HepG2 (cell line): ENCODE measurements at regions not wholly inside any gene's neighbourhood (a gene's known extent, or its start where the extent isn't known, plus 50 kb on each side); places are given as distances from the start of the nearest gene placed in this dataset.

ENCODE experiments used
- ATAC-seq: fragments of 200-7000 bp; cut with Tn5 transposase; 3 replicates; pipeline ENCODE4 v1.9.1; 2020; ENCODE audit warnings: mild to moderate bottlenecking, moderate library complexity
- BruUV-seq: library from RNA; stranded (reverse); fragments of 400-500 nt; replicated peaks from 2 replicates; lab custom pipeline; 2021; lab: Mats Ljungman, UMichigan
- CTCF ChIA-PET: fragments of 300-600 bp; formaldehyde crosslinking; extraction: SDS; loops from one replicate; lab custom pipeline; 2021; ENCODE audit warnings: low total read pairs, inconsistent platforms, low intra/inter-chr PET ratio; lab: Yijun Ruan, JAX
- POLR2A ChIA-PET: fragments of 350-600 bp; sonication (Branson Sonifier 250); formaldehyde crosslinking; loops from one replicate; lab custom pipeline; 2020; ENCODE audit warnings: antibody characterized with exemption, inconsistent platforms; lab: Yijun Ruan, JAX
- DNase-seq: peaks from one replicate; pipeline ENCODE4 v3.0.0-alpha.2; 2015; ENCODE audit warnings: low spot score
- FAIRE-seq: peaks from 3 replicates; lab custom pipeline; 2011; peaks lifted over from hg19 to GRCh38; lab: Jason Lieb, UNC
- H2AFZ ChIP-seq: one replicate; pipeline ENCODE4 v1.6.1; 2011; ENCODE audit warnings: low read length, inconsistent platforms
- H3K27ac ChIP-seq: fragments of 300-600 bp; 3 replicates; pipeline ENCODE4 v1.8.0; 2011; ENCODE audit warnings: mixed run types, mild to moderate bottlenecking, mixed read lengths, low read length, inconsistent platforms; ENCODE audit not compliant: insufficient read depth; ENCODE audit errors: extremely low read length
- H3K27me3 ChIP-seq, 2 experiments: fragments of 200-600 bp in 1 of 2; 2 replicates in 1 of 2; 3 replicates in 1 of 2; pipeline versions ENCODE4 v1.6.0 to v1.8.0; 2011; ENCODE audit warnings: low read length in 2 of 2, mild to moderate bottlenecking in 2 of 2, moderate library complexity in 2 of 2, inconsistent platforms in 1 of 2; ENCODE audit not compliant: insufficient read depth in 2 of 2, control insufficient read depth in 1 of 2
- H3K36me3 ChIP-seq, 2 experiments: fragments of 200-600 bp in 1 of 2; replicated peaks in 1 of 2; 2 replicates in 1 of 2; 3 replicates in 1 of 2; pipeline versions ENCODE4 v1.5.1 to v1.8.0; 2011; ENCODE audit warnings: low read length in 2 of 2, inconsistent platforms in 1 of 2; ENCODE audit not compliant: insufficient read depth in 2 of 2, control insufficient read depth in 1 of 2
- H3K4me1 ChIP-seq: 2 replicates; pipeline ENCODE4 v1.5.1; 2012; ENCODE audit warnings: low read length, inconsistent platforms; ENCODE audit not compliant: insufficient read depth
- H3K4me2 ChIP-seq: 2 replicates; pipeline ENCODE4 v1.6.0; 2011; ENCODE audit warnings: low read depth, low read length, inconsistent platforms
- H3K4me3 ChIP-seq, 3 experiments: fragments of 200-600 bp in 1 of 3; sonication (generic), shearing (Covaris generic) in 1 of 3; replicated peaks in 1 of 3; 2 replicates each; pipeline ENCODE4 v1.5.1; 2011 to 2016; ENCODE audit warnings: low read length in 3 of 3, inconsistent platforms in 2 of 3, low read depth in 2 of 3, mild to moderate bottlenecking in 2 of 3, control low read depth in 1 of 3, mixed read lengths in 1 of 3; ENCODE audit not compliant: insufficient read depth in 1 of 3
- H3K79me2 ChIP-seq: one replicate; pipeline ENCODE4 v1.6.1; 2011; ENCODE audit warnings: low read length, inconsistent platforms; ENCODE audit not compliant: insufficient read depth
- H3K9ac ChIP-seq: 2 replicates; pipeline ENCODE4 v1.6.0; 2011; ENCODE audit warnings: mild to moderate bottlenecking, low read depth, low read length, inconsistent platforms; ENCODE audit not compliant: insufficient read depth
- H3K9me3 ChIP-seq: 2 replicates; pipeline ENCODE4 v1.5.1; 2012; ENCODE audit warnings: mild to moderate bottlenecking, low read length
- H4K20me1 ChIP-seq: 2 replicates; pipeline ENCODE4 v1.6.0; 2011; ENCODE audit warnings: inconsistent platforms, mild to moderate bottlenecking, low read length, moderate library complexity; ENCODE audit not compliant: insufficient read depth
- ATM ChIP-seq: fragments of 450-650 bp; IDR thresholded peaks from 2 replicates; pipeline ENCODE4 v1.7.1; 2017; ENCODE audit warnings: mild to moderate bottlenecking, borderline replicate concordance
- EP300 ChIP-seq, 3 experiments: sonication (generic) in 1 of 3; formaldehyde crosslinking in 1 of 3; IDR thresholded peaks; 2 replicates each; pipeline versions ENCODE4 v1.5.1 to v1.6.1; 2011 to 2020; ENCODE audit warnings: low read depth in 2 of 3, low read length in 2 of 3, borderline replicate concordance in 1 of 3, improper control_type of control experiment in 1 of 3, mild to moderate bottlenecking in 1 of 3, missing genetic modification reagents in 1 of 3, moderate library complexity in 1 of 3
- HHEX ChIP-seq: IDR thresholded peaks from 2 replicates; pipeline ENCODE4 v1.6.1; 2016; ENCODE audit warnings: control low read depth
- KDM5A ChIP-seq: fragments of 200-600 bp; sonication (generic); IDR thresholded peaks from 2 replicates; pipeline ENCODE4 v1.7.0; 2018; ENCODE audit warnings: antibody characterized with exemption, mild to moderate bottlenecking, low read length, borderline replicate concordance
- RARG ChIP-seq: sonication (generic); formaldehyde crosslinking; IDR thresholded peaks from 2 replicates; pipeline ENCODE4 v1.4.0; 2020; ENCODE audit warnings: low read depth, mild to moderate bottlenecking, missing genetic modification reagents
- TBX2 ChIP-seq: sonication (generic); formaldehyde crosslinking; IDR thresholded peaks from 2 replicates; pipeline ENCODE4 v1.5.0; 2020; ENCODE audit warnings: missing genetic modification reagents, mild to moderate bottlenecking, borderline replicate concordance
- TCF7 ChIP-seq: sonication (generic); IDR thresholded peaks from 2 replicates; pipeline ENCODE4 v1.6.1; 2016; ENCODE audit warnings: antibody characterized with exemption, low read depth
- TSC22D2 ChIP-seq: sonication (generic); formaldehyde crosslinking; IDR thresholded peaks from 2 replicates; pipeline ENCODE4 v1.5.1; 2020; ENCODE audit warnings: missing genetic modification reagents, mild to moderate bottlenecking, borderline replicate concordance
- ZBTB7A ChIP-seq: sonication (generic); formaldehyde crosslinking; IDR thresholded peaks from 2 replicates; pipeline ENCODE4 v1.8.0; 2022; ENCODE audit warnings: mild to moderate bottlenecking, missing genetic modification reagents
- ZFP41 ChIP-seq: sonication (generic); formaldehyde crosslinking; IDR thresholded peaks from 2 replicates; pipeline ENCODE4 v1.4.0; 2020; ENCODE audit warnings: mild to moderate bottlenecking, missing genetic modification reagents, borderline replicate concordance
- ZNF589 ChIP-seq: sonication (generic); formaldehyde crosslinking; conservative IDR thresholded peaks from 2 replicates; pipeline ENCODE4 v1.8.0; 2022; ENCODE audit warnings: mild to moderate bottlenecking, moderate library complexity, missing genetic modification reagents
- ZNF629 ChIP-seq: sonication (generic); formaldehyde crosslinking; conservative IDR thresholded peaks from 2 replicates; pipeline ENCODE4 v1.5.0; 2020; ENCODE audit warnings: missing genetic modification reagents
- ZNF724P ChIP-seq: sonication (generic); formaldehyde crosslinking; IDR thresholded peaks from 2 replicates; pipeline ENCODE4 v1.8.0; 2022; ENCODE audit warnings: missing genetic modification reagents, borderline replicate concordance
- ZNF768 ChIP-seq: sonication (generic); formaldehyde crosslinking; IDR thresholded peaks from 2 replicates; pipeline ENCODE4 v1.4.0; 2020; ENCODE audit warnings: missing genetic modification reagents
- WGBS: methylation state at CpG from one replicate; pipeline ENCODE4 v1.1.6; 2017; ENCODE audit warnings: low lambda C conversion rate; 5-methylcytosine and 5-hydroxymethylcytosine counted together
- in situ Hi-C: cut with HindIII; loops from 2 replicates; pipeline ENCODE4 v1.10.0; 2017; ENCODE audit warnings: low pct_unique_long_range_greater_than_20kb; ENCODE audit not compliant: extremely low pct_ligation_motif_present
- intact Hi-C: fragments of 100-400 bp; cut with micrococcal nuclease; formaldehyde crosslinking; loops from one replicate; pipeline ENCODE4 v1.10.0; 2022; ENCODE audit not compliant: unreplicated experiment
- TF ChIP-seq, protein P1 (sequence below): sonication (generic); formaldehyde crosslinking; IDR thresholded peaks from 2 replicates; pipeline ENCODE4 v1.4.0; 2020; ENCODE audit warnings: missing genetic modification reagents, borderline replicate concordance
- TF ChIP-seq, protein P2 (sequence below): sonication (generic); formaldehyde crosslinking; IDR thresholded peaks from 2 replicates; pipeline ENCODE4 v1.4.0; 2020; ENCODE audit warnings: missing genetic modification reagents, borderline replicate concordance
- TF ChIP-seq, protein P3 (sequence below): sonication (generic); formaldehyde crosslinking; IDR thresholded peaks from 2 replicates; pipeline ENCODE4 v1.4.0; 2020; ENCODE audit warnings: missing genetic modification reagents

DNA sequence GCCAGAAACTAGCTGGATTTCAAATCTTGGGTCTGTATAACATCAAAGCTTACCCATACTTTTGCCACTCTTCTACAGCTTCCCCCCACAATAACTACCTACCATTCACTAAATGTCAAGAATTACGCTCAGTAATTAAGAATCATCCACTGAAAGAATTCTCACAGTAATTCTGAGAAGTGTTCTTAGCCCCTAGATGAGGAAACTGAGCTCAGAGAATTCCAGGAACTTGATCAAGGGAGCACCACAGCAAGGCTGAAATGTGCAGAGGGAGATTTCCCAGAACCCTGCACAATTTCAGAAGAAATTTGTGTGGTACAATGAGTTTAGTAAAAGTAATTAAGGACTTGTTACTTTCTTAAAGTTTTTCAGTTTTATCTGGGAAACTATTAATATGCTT, 194.5 kb upstream of the STK17B start (continued):
- TF ChIP-seq, protein P1, sequence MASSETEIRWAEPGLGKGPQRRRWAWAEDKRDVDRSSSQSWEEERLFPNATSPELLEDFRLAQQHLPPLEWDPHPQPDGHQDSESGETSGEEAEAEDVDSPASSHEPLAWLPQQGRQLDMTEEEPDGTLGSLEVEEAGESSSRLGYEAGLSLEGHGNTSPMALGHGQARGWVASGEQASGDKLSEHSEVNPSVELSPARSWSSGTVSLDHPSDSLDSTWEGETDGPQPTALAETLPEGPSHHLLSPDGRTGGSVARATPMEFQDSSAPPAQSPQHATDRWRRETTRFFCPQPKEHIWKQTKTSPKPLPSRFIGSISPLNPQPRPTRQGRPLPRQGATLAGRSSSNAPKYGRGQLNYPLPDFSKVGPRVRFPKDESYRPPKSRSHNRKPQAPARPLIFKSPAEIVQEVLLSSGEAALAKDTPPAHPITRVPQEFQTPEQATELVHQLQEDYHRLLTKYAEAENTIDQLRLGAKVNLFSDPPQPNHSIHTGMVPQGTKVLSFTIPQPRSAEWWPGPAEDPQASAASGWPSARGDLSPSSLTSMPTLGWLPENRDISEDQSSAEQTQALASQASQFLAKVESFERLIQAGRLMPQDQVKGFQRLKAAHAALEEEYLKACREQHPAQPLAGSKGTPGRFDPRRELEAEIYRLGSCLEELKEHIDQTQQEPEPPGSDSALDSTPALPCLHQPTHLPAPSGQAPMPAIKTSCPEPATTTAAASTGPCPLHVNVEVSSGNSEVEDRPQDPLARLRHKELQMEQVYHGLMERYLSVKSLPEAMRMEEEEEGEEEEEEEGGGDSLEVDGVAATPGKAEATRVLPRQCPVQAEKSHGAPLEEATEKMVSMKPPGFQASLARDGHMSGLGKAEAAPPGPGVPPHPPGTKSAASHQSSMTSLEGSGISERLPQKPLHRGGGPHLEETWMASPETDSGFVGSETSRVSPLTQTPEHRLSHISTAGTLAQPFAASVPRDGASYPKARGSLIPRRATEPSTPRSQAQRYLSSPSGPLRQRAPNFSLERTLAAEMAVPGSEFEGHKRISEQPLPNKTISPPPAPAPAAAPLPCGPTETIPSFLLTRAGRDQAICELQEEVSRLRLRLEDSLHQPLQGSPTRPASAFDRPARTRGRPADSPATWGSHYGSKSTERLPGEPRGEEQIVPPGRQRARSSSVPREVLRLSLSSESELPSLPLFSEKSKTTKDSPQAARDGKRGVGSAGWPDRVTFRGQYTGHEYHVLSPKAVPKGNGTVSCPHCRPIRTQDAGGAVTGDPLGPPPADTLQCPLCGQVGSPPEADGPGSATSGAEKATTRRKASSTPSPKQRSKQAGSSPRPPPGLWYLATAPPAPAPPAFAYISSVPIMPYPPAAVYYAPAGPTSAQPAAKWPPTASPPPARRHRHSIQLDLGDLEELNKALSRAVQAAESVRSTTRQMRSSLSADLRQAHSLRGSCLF (CRISPR knock-in tag) = no peak
- TF ChIP-seq ZNF629 (CRISPR knock-in tag) (no peak), ATM (no peak)

DNA sequence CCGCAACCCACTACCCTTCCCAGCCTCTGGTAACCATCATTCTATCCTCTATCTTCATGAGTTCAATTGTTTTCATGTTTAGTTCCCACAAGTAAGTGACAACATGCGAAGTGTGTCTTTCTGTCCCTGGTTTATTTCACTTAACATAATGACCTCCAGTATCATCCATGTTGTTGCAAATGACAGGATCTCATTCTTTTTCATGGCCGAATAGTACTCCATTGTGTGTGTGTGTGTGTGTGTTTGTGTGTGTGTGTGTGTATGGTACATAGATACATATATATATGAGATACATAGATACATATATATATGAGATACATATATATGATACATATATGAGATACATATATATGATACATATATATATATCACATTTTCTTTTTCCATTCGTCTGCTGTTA, 196.3 kb upstream of the STK17B start:
- H3K9me3 ChIP-seq = no peaks in the 10 kb centered on the region
- CTCF ChIA-PET = no interaction called here
- no peaks in the 10 kb centered on the region for H3K4me1 ChIP-seq
- H3K4me3 ChIP-seq = no peak overlapping the region
- in situ Hi-C loops (no loop called here), intact Hi-C loops (no loop called here)
- no peak overlapping the region for H3K27ac ChIP-seq
- ATAC-seq = no peak
- POLR2A ChIA-PET = no interaction called here
- H3K9ac ChIP-seq = no peak overlapping the region
- no peaks in the 10 kb centered on the region for H3K27me3 ChIP-seq
- no peak overlapping the region for H3K4me2 ChIP-seq
- no peaks in the 10 kb centered on the region for H4K20me1 ChIP-seq
- no peak overlapping the region for H2AFZ ChIP-seq
- H3K36me3 ChIP-seq = no peaks in the 10 kb centered on the region
- no TSS peak for BruUV-seq
- DNase-seq = no peak
- FAIRE-seq = no peak
- H3K79me2 ChIP-seq = no peaks in the 10 kb centered on the region
- WGBS = 24% methylated on average over 4 of the region's 4 CpGs
- TF ChIP-seq ZNF589 (no peak), TCF7 (no peak), ZNF768 (no peak), TBX2 (no peak), KDM5A (no peak), EP300 (IDR thresholded peaks at IDR 0.05; ENCODE audit: low read depth in 2 of 2, low read length in 2 of 2) (no peak), EP300 (CRISPR knock-in tag; IDR thresholded peaks at IDR 0.05; ENCODE audit: borderline replicate concordance) (no peak), TSC22D2 (no peak), ZBTB7A (CRISPR knock-in tag) (no peak), HHEX (no peak), ZFP41 (no peak), ZNF724P (CRISPR knock-in tag) (no peak), RARG (CRISPR knock-in tag) (no peak)
- TF ChIP-seq, protein P2, sequence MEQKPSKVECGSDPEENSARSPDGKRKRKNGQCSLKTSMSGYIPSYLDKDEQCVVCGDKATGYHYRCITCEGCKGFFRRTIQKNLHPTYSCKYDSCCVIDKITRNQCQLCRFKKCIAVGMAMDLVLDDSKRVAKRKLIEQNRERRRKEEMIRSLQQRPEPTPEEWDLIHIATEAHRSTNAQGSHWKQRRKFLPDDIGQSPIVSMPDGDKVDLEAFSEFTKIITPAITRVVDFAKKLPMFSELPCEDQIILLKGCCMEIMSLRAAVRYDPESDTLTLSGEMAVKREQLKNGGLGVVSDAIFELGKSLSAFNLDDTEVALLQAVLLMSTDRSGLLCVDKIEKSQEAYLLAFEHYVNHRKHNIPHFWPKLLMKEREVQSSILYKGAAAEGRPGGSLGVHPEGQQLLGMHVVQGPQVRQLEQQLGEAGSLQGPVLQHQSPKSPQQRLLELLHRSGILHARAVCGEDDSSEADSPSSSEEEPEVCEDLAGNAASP (CRISPR knock-in tag) = no peak
- TF ChIP-seq, protein P3, sequence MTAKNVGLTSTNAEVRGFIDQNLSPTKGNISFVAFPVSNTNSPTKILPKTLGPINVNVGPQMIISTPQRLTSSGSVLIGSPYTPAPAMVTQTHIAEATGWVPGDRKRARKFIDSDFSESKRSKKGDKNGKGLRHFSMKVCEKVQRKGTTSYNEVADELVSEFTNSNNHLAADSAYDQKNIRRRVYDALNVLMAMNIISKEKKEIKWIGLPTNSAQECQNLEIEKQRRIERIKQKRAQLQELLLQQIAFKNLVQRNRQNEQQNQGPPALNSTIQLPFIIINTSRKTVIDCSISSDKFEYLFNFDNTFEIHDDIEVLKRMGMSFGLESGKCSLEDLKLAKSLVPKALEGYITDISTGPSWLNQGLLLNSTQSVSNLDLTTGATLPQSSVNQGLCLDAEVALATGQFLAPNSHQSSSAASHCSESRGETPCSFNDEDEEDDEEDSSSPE (CRISPR knock-in tag) = no peak
